GM23338 (cell line): ENCODE measurements at regions not wholly inside any gene's neighbourhood (a gene's known extent, or its start where the extent isn't known, plus 50 kb on each side); places are given as distances from the start of the nearest gene placed in this dataset.

Experiments
- ATAC-seq: fragments of 200-7000 bp; cut with Tn5 transposase; 3 replicates; pipeline ENCODE4 v1.9.1; 2020
- DNase-seq: peaks from one replicate; pipeline ENCODE4 v3.0.0-alpha.2; 2015; ENCODE audit warnings: low spot score
- H2AFZ ChIP-seq: fragments of 200-600 bp; sonication (generic); 2 replicates; pipeline ENCODE4 v1.8.0; 2016; ENCODE audit warnings: antibody characterized with exemption, mild to moderate bottlenecking, moderate library complexity
- H3F3A ChIP-seq: fragments of 200-600 bp; sonication (generic); replicated peaks from 2 replicates; pipeline ENCODE4 v1.8.0; 2017; ENCODE audit warnings: antibody characterized with exemption, mixed run types, low read depth
- H3K27ac ChIP-seq: fragments of 200-600 bp; sonication (generic); 2 replicates; pipeline ENCODE4 v1.6.1; 2016; ENCODE audit warnings: low read depth
- H3K27me3 ChIP-seq: fragments of 200-600 bp; sonication (generic); 2 replicates; pipeline ENCODE4 v1.8.0; 2016; ENCODE audit warnings: mild to moderate bottlenecking, mixed run types, moderate library complexity; ENCODE audit not compliant: insufficient read depth
- H3K36me3 ChIP-seq: fragments of 200-600 bp; sonication (generic); 2 replicates; pipeline ENCODE4 v1.8.0; 2016; ENCODE audit warnings: mild to moderate bottlenecking; ENCODE audit not compliant: insufficient read depth
- H3K4me1 ChIP-seq: fragments of 200-600 bp; sonication (generic); 2 replicates; pipeline ENCODE4 v1.8.0; 2016; ENCODE audit warnings: mild to moderate bottlenecking, moderate library complexity; ENCODE audit not compliant: insufficient read depth
- H3K4me2 ChIP-seq: fragments of 200-600 bp; sonication (generic); 2 replicates; pipeline ENCODE4 v1.7.1; 2017; ENCODE audit warnings: mixed run types
- H3K4me3 ChIP-seq: fragments of 200-600 bp; sonication (generic); 2 replicates; pipeline ENCODE4 v1.6.1; 2016; ENCODE audit warnings: mixed run types
- H3K79me2 ChIP-seq: fragments of 200-600 bp; sonication (generic); replicated peaks from 2 replicates; pipeline ENCODE4 v1.8.0; 2017; ENCODE audit warnings: mild to moderate bottlenecking; ENCODE audit not compliant: insufficient read depth
- H3K9me2 ChIP-seq: fragments of 200-600 bp; sonication (generic); 2 replicates; pipeline ENCODE4 v1.8.0; 2017; ENCODE audit not compliant: insufficient read depth
- H4K20me1 ChIP-seq: fragments of 200-600 bp; sonication (generic); replicated peaks from 2 replicates; pipeline ENCODE4 v1.8.0; 2017; ENCODE audit warnings: mild to moderate bottlenecking; ENCODE audit not compliant: insufficient read depth
- H3K27ac Mint-ChIP-seq: 2 replicates; pipeline ENCODE4 v1.8.0; 2020; ENCODE audit warnings: inconsistent platforms, mild to moderate bottlenecking, moderate library complexity, mixed read lengths
- H3K27me3 Mint-ChIP-seq: 3 replicates; pipeline ENCODE4 v1.8.0; 2022; ENCODE audit warnings: low read depth, mild to moderate bottlenecking, moderate library complexity, mixed read lengths, inconsistent platforms; ENCODE audit not compliant: insufficient read depth, poor library complexity
- H3K36me3 Mint-ChIP-seq: 3 replicates; pipeline ENCODE4 v1.8.0; 2021; ENCODE audit warnings: low read depth, mild to moderate bottlenecking, inconsistent platforms, moderate library complexity, mixed read lengths
- H3K4me1 Mint-ChIP-seq: 3 replicates; pipeline ENCODE4 v1.8.0; 2020; ENCODE audit warnings: mild to moderate bottlenecking, inconsistent platforms, mixed read lengths
- H3K4me3 Mint-ChIP-seq: 3 replicates; pipeline ENCODE4 v1.8.0; 2021; ENCODE audit warnings: moderate library complexity, mild to moderate bottlenecking, inconsistent platforms, mixed read lengths
- H3K9me3 Mint-ChIP-seq: 3 replicates; pipeline ENCODE4 v1.8.0; 2020; ENCODE audit warnings: moderate library complexity, mild to moderate bottlenecking, inconsistent platforms, mixed read lengths
- CREB1 ChIP-seq: fragments of 250-450 bp; sonication (Bioruptor Pico); IDR thresholded peaks from 2 replicates; pipeline ENCODE4 v1.5.0; 2020; ENCODE audit warnings: low read depth, mild to moderate bottlenecking, moderate library complexity
- CTCF ChIP-seq, 2 experiments: fragments of 200-600 bp in 1 of 2; sonication (generic) in 1 of 2; conservative IDR thresholded peaks; 2 replicates each; pipeline versions ENCODE4 v1.5.1 to v1.6.1; 2016 to 2017; ENCODE audit warnings: antibody characterized with exemption in 2 of 2, low read depth in 2 of 2, mild to moderate bottlenecking in 2 of 2, moderate library complexity in 1 of 2
- EZH2 ChIP-seq: fragments of 200-600 bp; sonication (generic); IDR thresholded peaks from one replicate; pipeline ENCODE4 v1.8.0; 2017; ENCODE audit warnings: antibody characterized with exemption, mild to moderate bottlenecking, low read depth; ENCODE audit not compliant: unreplicated experiment
- EZH2phosphoT487 ChIP-seq: fragments of 200-600 bp; sonication (generic); IDR thresholded peaks from one replicate; pipeline ENCODE4 v1.8.1; 2018; ENCODE audit warnings: antibody characterized with exemption; ENCODE audit not compliant: unreplicated experiment
- JUNB ChIP-seq: IDR thresholded peaks from one replicate; pipeline ENCODE4 v1.6.1; 2016; ENCODE audit warnings: antibody characterized with exemption; ENCODE audit not compliant: unreplicated experiment
- NANOG ChIP-seq: IDR thresholded peaks from 2 replicates; pipeline ENCODE4 v1.6.1; 2016; ENCODE audit warnings: antibody characterized with exemption, borderline replicate concordance
- POLR2AphosphoS5 ChIP-seq: IDR thresholded peaks from 2 replicates; pipeline ENCODE4 v1.6.1; 2016; ENCODE audit warnings: antibody characterized with exemption, low read depth
- REST ChIP-seq: IDR thresholded peaks from one replicate; pipeline ENCODE4 v1.6.1; 2018; ENCODE audit warnings: antibody characterized with exemption; ENCODE audit not compliant: unreplicated experiment
- STAT1 ChIP-seq: IDR thresholded peaks from one replicate; pipeline ENCODE4 v1.6.1; 2016; ENCODE audit warnings: antibody characterized with exemption; ENCODE audit not compliant: unreplicated experiment
- ZNF114 ChIP-seq: fragments of 250-450 bp; sonication (Bioruptor Pico); IDR thresholded peaks from 2 replicates; pipeline ENCODE4 v1.5.0; 2020; ENCODE audit warnings: mild to moderate bottlenecking, moderate library complexity
- ZNF331 ChIP-seq: fragments of 250-450 bp; sonication (Bioruptor Pico); IDR thresholded peaks from 2 replicates; pipeline ENCODE4 v1.5.0; 2020; ENCODE audit warnings: low read depth, mild to moderate bottlenecking, moderate library complexity
- TF ChIP-seq, protein P1 (sequence below): fragments of 250-450 bp; sonication (Bioruptor Pico); IDR thresholded peaks from 2 replicates; pipeline ENCODE4 v1.5.0; 2020; ENCODE audit warnings: mild to moderate bottlenecking, moderate library complexity
- TF ChIP-seq, protein P2 (sequence below): IDR thresholded peaks from 2 replicates; pipeline ENCODE4 v1.6.1; 2016; ENCODE audit warnings: antibody characterized with exemption

GRCh38 chr17:77424585-77425344 is 284.0 kb downstream of the SEC14L1 start:
- Histone ChIP-seq H4K20me1 (no peaks in the 10 kb centered on the region; the same call in 1 of the 2 replicates), H3K36me3 (no peaks in the 10 kb centered on the region), H3K4me3 (no peak overlapping the region), H3K27ac (no peak overlapping the region), H3K4me1 (peaks cover 45% of the 10 kb centered on the region), H3K9me2 (no peaks in the 10 kb centered on the region), H2AFZ (no peak overlapping the region), H3K4me2 (peak overlapping the region; percentile 55; the same call in 1 of the 2 replicates), H3K27me3 (no peaks in the 10 kb centered on the region), H3K79me2 (peaks cover 63% of the 10 kb centered on the region), H3F3A (0 out of 2 replicates have a peak, but pooled peaks cover 6% of the 10 kb centered on the region)
- ATAC-seq (no peak), DNase-seq (no peak)
- TF ChIP-seq POLR2AphosphoS5 (no peak), CTCF (conservative IDR thresholded peaks at IDR 0.05; ENCODE audit: low read depth in 2 of 2) (no peak), ZNF331 (no peak), JUNB (no peak), ZNF114 (CRISPR knock-in tag) (no peak), EZH2phosphoT487 (no peak), STAT1 (no peak), NANOG (no peak), EZH2 (no peak), REST (no peak), CREB1 (CRISPR knock-in tag) (no peak)
- TF ChIP-seq, protein P1, sequence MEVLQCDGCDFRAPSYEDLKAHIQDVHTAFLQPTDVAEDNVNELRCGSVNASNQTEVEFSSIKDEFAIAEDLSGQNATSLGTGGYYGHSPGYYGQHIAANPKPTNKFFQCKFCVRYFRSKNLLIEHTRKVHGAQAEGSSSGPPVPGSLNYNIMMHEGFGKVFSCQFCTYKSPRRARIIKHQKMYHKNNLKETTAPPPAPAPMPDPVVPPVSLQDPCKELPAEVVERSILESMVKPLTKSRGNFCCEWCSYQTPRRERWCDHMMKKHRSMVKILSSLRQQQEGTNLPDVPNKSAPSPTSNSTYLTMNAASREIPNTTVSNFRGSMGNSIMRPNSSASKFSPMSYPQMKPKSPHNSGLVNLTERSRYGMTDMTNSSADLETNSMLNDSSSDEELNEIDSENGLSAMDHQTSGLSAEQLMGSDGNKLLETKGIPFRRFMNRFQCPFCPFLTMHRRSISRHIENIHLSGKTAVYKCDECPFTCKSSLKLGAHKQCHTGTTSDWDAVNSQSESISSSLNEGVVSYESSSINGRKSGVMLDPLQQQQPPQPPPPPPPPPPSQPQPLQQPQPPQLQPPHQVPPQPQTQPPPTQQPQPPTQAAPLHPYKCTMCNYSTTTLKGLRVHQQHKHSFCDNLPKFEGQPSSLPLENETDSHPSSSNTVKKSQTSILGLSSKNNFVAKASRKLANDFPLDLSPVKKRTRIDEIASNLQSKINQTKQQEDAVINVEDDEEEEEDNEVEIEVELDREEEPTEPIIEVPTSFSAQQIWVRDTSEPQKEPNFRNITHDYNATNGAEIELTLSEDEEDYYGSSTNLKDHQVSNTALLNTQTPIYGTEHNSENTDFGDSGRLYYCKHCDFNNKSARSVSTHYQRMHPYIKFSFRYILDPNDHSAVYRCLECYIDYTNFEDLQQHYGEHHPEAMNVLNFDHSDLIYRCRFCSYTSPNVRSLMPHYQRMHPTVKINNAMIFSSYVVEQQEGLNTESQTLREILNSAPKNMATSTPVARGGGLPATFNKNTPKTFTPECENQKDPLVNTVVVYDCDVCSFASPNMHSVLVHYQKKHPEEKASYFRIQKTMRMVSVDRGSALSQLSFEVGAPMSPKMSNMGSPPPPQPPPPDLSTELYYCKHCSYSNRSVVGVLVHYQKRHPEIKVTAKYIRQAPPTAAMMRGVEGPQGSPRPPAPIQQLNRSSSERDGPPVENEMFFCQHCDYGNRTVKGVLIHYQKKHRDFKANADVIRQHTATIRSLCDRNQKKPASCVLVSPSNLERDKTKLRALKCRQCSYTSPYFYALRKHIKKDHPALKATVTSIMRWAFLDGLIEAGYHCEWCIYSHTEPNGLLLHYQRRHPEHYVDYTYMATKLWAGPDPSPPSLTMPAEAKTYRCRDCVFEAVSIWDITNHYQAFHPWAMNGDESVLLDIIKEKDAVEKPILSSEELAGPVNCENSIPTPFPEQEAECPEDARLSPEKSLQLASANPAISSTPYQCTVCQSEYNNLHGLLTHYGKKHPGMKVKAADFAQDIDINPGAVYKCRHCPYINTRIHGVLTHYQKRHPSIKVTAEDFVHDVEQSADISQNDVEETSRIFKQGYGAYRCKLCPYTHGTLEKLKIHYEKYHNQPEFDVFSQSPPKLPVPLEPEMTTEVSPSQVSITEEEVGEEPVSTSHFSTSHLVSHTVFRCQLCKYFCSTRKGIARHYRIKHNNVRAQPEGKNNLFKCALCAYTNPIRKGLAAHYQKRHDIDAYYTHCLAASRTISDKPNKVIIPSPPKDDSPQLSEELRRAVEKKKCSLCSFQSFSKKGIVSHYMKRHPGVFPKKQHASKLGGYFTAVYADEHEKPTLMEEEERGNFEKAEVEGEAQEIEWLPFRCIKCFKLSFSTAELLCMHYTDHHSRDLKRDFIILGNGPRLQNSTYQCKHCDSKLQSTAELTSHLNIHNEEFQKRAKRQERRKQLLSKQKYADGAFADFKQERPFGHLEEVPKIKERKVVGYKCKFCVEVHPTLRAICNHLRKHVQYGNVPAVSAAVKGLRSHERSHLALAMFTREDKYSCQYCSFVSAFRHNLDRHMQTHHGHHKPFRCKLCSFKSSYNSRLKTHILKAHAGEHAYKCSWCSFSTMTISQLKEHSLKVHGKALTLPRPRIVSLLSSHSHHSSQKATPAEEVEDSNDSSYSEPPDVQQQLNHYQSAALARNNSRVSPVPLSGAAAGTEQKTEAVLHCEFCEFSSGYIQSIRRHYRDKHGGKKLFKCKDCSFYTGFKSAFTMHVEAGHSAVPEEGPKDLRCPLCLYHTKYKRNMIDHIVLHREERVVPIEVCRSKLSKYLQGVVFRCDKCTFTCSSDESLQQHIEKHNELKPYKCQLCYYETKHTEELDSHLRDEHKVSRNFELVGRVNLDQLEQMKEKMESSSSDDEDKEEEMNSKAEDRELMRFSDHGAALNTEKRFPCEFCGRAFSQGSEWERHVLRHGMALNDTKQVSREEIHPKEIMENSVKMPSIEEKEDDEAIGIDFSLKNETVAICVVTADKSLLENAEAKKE (CRISPR knock-in tag) = no peak
- TF ChIP-seq, protein P2, sequence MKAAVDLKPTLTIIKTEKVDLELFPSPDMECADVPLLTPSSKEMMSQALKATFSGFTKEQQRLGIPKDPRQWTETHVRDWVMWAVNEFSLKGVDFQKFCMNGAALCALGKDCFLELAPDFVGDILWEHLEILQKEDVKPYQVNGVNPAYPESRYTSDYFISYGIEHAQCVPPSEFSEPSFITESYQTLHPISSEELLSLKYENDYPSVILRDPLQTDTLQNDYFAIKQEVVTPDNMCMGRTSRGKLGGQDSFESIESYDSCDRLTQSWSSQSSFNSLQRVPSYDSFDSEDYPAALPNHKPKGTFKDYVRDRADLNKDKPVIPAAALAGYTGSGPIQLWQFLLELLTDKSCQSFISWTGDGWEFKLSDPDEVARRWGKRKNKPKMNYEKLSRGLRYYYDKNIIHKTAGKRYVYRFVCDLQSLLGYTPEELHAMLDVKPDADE = no peak
- H3K9me3 Mint-ChIP-seq = no peaks in the 10 kb centered on the region
- no peaks in the 10 kb centered on the region for H3K36me3 Mint-ChIP-seq
- H3K27me3 Mint-ChIP-seq = peaks cover 25% of the 10 kb centered on the region
- H3K4me3 Mint-ChIP-seq = no peak overlapping the region
- peaks cover 80% of the 10 kb centered on the region for H3K4me1 Mint-ChIP-seq
- H3K27ac Mint-ChIP-seq = no peak overlapping the region; the same call in 1 of the 2 replicates
